Left cardiac atrium (tissue), 4 donors: ENCODE measurements at regions not wholly inside any gene's neighbourhood (a gene's known extent, or its start where the extent isn't known, plus 50 kb on each side); places are given as distances from the start of the nearest gene placed in this dataset.
"Not testable (repeated sequence)": the region's sequence is repeated elsewhere in the genome, so short reads cannot be mapped to it uniquely, and the experiment has no call there.

Source experiments
- ATAC-seq, 2 donors: fragments of 200-7000 bp; cut with Tn5 transposase; one replicate each; pipeline ENCODE4 v1.9.1; 2020; ENCODE audit warnings: mild to moderate bottlenecking in 2 of 2, moderate library complexity in 2 of 2
- DNase-seq: peaks from one replicate; pipeline ENCODE4 v3.0.0-alpha.2; 2020
- intact Hi-C, 2 donors: fragments of 100-400 bp; cut with DNase I; formaldehyde crosslinking; loops; one replicate each; pipeline versions ENCODE4 v1.14.1 to v1.15.1; 2022 to 2023
- donor health status: DM: no; HTN: yes; CAD: no.
- donor health status: DM: no; HTN: yes; CAD: no; lungs with severe emphysema.
- donor health status: DM: yes; HTN: yes; CAD: no.
- donor health status: Dilated cardiomyopathy.

GRCh38 chr5:85340790-85341189 is 956.1 kb upstream of the EDIL3 start:
- DNase-seq: no peak
- intact Hi-C loops: no loop called here
- ATAC-seq: no peak

- ATAC-seq (no peak), DNase-seq (no peak)
- intact Hi-C loops: no loop called here
These were observed 961.1 kb upstream of the EDIL3 start for GRCh38 chr5:85345818-85346217.

GRCh38 chr5:85357309-85357708 is 972.6 kb upstream of the EDIL3 start:
- DNase-seq: no peak
- intact Hi-C loops: no loop called here
- no peak for ATAC-seq

- ATAC-seq: no peak
- DNase-seq: no peak
- intact Hi-C loops: no loop called here
These were observed 990.8 kb upstream of the EDIL3 start for GRCh38 chr5:85375525-85375924.

GRCh38 chr5:85388770-85389169 is 1004.1 kb upstream of the EDIL3 start:
- intact Hi-C loops: no loop called here
- ATAC-seq: no peak

GRCh38 chr5:85392309-85392708 is 1007.6 kb upstream of the EDIL3 start:
- intact Hi-C loops, DNase-seq, ATAC-seq: not testable (repeated sequence)

More at GRCh38 chr5:85388770-85389169, 1004.1 kb upstream of the EDIL3 start:
- no peak for DNase-seq

GRCh38 chr5:85395526-85395925 is 1010.8 kb upstream of the EDIL3 start:
- ATAC-seq: no peak
- intact Hi-C loops: no loop called here

GRCh38 chr5:85397451-85397850 is 1012.8 kb upstream of the EDIL3 start:
- ATAC-seq: no peak
- DNase-seq: no peak
- intact Hi-C loops: no loop called here

More at GRCh38 chr5:85395526-85395925, 1010.8 kb upstream of the EDIL3 start:
- DNase-seq: no peak

GRCh38 chr5:85428426-85428934 is 1043.8 kb upstream of the EDIL3 start:
- intact Hi-C loops: no loop called here
- DNase-seq: no peak
- ATAC-seq: no peak

GRCh38 chr5:85431726-85432125 is 1047.0 kb upstream of the EDIL3 start:
- intact Hi-C loops, ATAC-seq, DNase-seq: not testable (repeated sequence)

- no peak for DNase-seq
- intact Hi-C loops: no loop called here
- ATAC-seq: no peak
These were observed 1056.5 kb upstream of the EDIL3 start for GRCh38 chr5:85441156-85441555.

- intact Hi-C loops: no loop called here
- DNase-seq (no peak), ATAC-seq (no peak)
These were observed 1057.2 kb upstream of the EDIL3 start for GRCh38 chr5:85441853-85442252.

- ATAC-seq (no peak), DNase-seq (no peak)
- intact Hi-C loops: no loop called here
These were observed 1067.8 kb upstream of the EDIL3 start for GRCh38 chr5:85452322-85453025.

- ATAC-seq (no peak), DNase-seq (no peak)
- intact Hi-C loops: no loop called here
These were observed 1068.3 kb upstream of the EDIL3 start for GRCh38 chr5:85453026-85453349.

- ATAC-seq (no peak), DNase-seq (no peak)
- intact Hi-C loops: no loop called here
These were observed 1073.6 kb upstream of the EDIL3 start for GRCh38 chr5:85458319-85458718.

GRCh38 chr5:85462957-85463356 is 1078.3 kb upstream of the EDIL3 start:
- ATAC-seq (no peak), DNase-seq (no peak)
- intact Hi-C loops: no loop called here

GRCh38 chr5:85466423-85466822 is 1081.7 kb upstream of the EDIL3 start:
- intact Hi-C loops: no loop called here
- no peak for ATAC-seq
- no peak for DNase-seq

GRCh38 chr5:85472749-85473148 is 1088.1 kb upstream of the EDIL3 start:
- intact Hi-C loops: no loop called here
- DNase-seq: no peak
- no peak for ATAC-seq

- intact Hi-C loops, ATAC-seq, DNase-seq: not testable (repeated sequence)
These were observed 1090.5 kb upstream of the EDIL3 start for GRCh38 chr5:85475151-85475550.

GRCh38 chr5:85476617-85477016 is 1091.9 kb upstream of the EDIL3 start:
- ATAC-seq: no peak
- DNase-seq: no peak
- intact Hi-C loops: no loop called here

- DNase-seq: no peak
- intact Hi-C loops: no loop called here
- no peak for ATAC-seq
These were observed 1095.2 kb upstream of the EDIL3 start for GRCh38 chr5:85479849-85480248.
